C4-2B (cell line): ENCODE measurements at regions not wholly inside any gene's neighbourhood (a gene's known extent, or its start where the extent isn't known, plus 50 kb on each side); places are given as distances from the start of the nearest gene placed in this dataset.

Experiments
- CTCF ChIP-seq: fragments of 450-650 bp; conservative IDR thresholded peaks from 2 replicates; pipeline ENCODE4 v1.5.1; 2017; ENCODE audit warnings: mild to moderate bottlenecking
- ZFX ChIP-seq: fragments of 450-650 bp; IDR thresholded peaks from 2 replicates; pipeline ENCODE4 v1.6.1; 2017

- TF ChIP-seq CTCF: no peak
- no peak for TF ChIP-seq ZFX
Observed at GRCh38 chr4:117770269-117771102, 263.8 kb upstream of the NDST3 start.
